Osteocyte (in vitro differentiated cells): ENCODE measurements at regions not wholly inside any gene's neighbourhood (a gene's known extent, or its start where the extent isn't known, plus 50 kb on each side); places are given as distances from the start of the nearest gene placed in this dataset.

Source experiments
- DNase-seq: peaks from one replicate; pipeline ENCODE4 v3.0.0; 2021; ENCODE audit warnings: mixed read lengths; ENCODE audit not compliant: unreplicated experiment; ENCODE audit errors: extremely low spot score
- H3K27ac Mint-ChIP-seq: one replicate; pipeline ENCODE4 v1.8.0; 2021; ENCODE audit warnings: mild to moderate bottlenecking, mixed read lengths; ENCODE audit not compliant: unreplicated experiment
- H3K27me3 Mint-ChIP-seq: one replicate; pipeline ENCODE4 v1.8.0; 2021; ENCODE audit warnings: mixed read lengths; ENCODE audit not compliant: unreplicated experiment
- H3K36me3 Mint-ChIP-seq: one replicate; pipeline ENCODE4 v1.8.0; 2021; ENCODE audit warnings: mixed read lengths; ENCODE audit not compliant: unreplicated experiment
- H3K4me1 Mint-ChIP-seq: one replicate; pipeline ENCODE4 v1.8.0; 2021; ENCODE audit warnings: mixed read lengths; ENCODE audit not compliant: unreplicated experiment
- H3K4me3 Mint-ChIP-seq: one replicate; pipeline ENCODE4 v1.8.0; 2021; ENCODE audit warnings: mild to moderate bottlenecking, moderate library complexity, mixed read lengths; ENCODE audit not compliant: unreplicated experiment
- H3K9me3 Mint-ChIP-seq: one replicate; pipeline ENCODE4 v1.8.0; 2021; ENCODE audit warnings: mixed read lengths; ENCODE audit not compliant: unreplicated experiment
- TF ChIP-seq, protein P1 (sequence below): fragments of 200-600 bp; sonication (generic); IDR thresholded peaks from 2 replicates; pipeline ENCODE4 v1.5.0; 2021; ENCODE audit warnings: antibody characterized with exemption, mild to moderate bottlenecking, moderate library complexity

DNA sequence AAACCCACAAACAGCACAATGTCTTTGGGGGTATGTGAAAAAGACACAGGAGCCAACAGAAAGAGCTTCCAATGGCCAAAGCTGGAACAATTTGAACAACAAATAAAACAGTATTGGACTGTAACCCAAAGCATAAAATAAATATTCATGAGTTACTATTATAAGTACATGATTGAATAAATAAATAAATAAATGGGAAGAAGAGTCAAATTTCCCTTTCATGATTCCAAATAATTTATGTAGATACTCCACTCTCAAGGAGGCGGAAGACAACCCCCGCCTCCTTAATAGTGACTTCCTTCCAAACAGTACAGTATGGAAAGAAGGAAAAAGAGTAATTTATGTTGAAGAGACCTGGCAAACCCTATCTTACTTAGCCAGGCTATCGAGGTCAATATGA lies 124.4 kb upstream of the P2RY1 start:
- no peaks in the 10 kb centered on the region for H3K36me3 Mint-ChIP-seq
- H3K4me3 Mint-ChIP-seq, result no peak overlapping the region

DNA sequence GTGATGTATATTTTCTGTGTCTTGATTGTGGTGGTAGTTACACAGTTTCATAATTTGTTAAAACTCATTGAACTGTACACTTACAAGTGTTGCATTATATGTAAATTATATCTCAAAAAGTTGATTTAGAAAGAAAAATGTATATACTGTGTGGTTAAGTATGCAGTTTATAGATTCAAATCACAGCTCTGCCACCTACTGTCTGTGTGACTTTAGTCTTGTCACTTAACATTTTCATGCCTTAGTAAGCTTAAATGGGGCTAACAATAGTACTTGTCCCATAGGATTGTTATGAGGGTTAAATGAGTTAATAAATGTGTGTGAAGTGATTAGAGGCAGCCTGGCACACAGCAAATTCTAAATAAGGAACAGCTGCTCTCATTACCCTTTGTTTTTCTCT lies 120.9 kb upstream of the P2RY1 start:
- H3K4me3 Mint-ChIP-seq, result no peak overlapping the region
- H3K4me1 Mint-ChIP-seq, result no peaks in the 10 kb centered on the region
- TF ChIP-seq, protein P1, sequence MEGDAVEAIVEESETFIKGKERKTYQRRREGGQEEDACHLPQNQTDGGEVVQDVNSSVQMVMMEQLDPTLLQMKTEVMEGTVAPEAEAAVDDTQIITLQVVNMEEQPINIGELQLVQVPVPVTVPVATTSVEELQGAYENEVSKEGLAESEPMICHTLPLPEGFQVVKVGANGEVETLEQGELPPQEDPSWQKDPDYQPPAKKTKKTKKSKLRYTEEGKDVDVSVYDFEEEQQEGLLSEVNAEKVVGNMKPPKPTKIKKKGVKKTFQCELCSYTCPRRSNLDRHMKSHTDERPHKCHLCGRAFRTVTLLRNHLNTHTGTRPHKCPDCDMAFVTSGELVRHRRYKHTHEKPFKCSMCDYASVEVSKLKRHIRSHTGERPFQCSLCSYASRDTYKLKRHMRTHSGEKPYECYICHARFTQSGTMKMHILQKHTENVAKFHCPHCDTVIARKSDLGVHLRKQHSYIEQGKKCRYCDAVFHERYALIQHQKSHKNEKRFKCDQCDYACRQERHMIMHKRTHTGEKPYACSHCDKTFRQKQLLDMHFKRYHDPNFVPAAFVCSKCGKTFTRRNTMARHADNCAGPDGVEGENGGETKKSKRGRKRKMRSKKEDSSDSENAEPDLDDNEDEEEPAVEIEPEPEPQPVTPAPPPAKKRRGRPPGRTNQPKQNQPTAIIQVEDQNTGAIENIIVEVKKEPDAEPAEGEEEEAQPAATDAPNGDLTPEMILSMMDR, result no peak
- H3K36me3 Mint-ChIP-seq, result no peaks in the 10 kb centered on the region
- no peak for DNase-seq
- no peak overlapping the region for H3K27ac Mint-ChIP-seq
- no peaks in the 10 kb centered on the region for H3K9me3 Mint-ChIP-seq
- peaks cover 11% of the 10 kb centered on the region for H3K27me3 Mint-ChIP-seq

More for the DNA sequence above, 124.4 kb upstream of the P2RY1 start:
- Mint-ChIP-seq H3K27ac (no peak overlapping the region), H3K4me1 (no peaks in the 10 kb centered on the region), H3K27me3 (peaks cover 5% of the 10 kb centered on the region), H3K9me3 (no peaks in the 10 kb centered on the region)
- TF ChIP-seq, protein P1, result no peak
- no peak for DNase-seq

DNA sequence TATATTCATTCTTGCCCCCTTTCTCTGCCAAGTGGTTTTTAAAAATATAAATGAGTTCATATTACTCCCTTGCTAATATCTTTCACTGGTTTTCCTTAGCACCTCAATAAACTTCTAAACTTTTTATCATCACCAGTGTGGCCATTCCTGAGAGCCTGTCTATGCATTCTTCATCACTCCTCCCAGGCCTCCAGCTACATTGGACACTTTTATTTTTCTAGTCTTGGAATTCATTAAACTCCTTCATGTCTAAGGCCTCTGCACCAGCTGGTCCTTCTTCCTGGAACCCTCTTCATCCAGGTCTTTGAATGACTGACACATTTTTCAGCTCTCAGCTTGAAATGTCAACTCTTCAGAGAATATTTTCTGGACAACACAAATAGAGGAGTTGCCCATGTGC lies 120.4 kb upstream of the P2RY1 start:
- peaks cover 11% of the 10 kb centered on the region for H3K27me3 Mint-ChIP-seq
- no peak for DNase-seq
- no peaks in the 10 kb centered on the region for H3K4me1 Mint-ChIP-seq
- H3K4me3 Mint-ChIP-seq, result no peak overlapping the region
- no peak overlapping the region for H3K27ac Mint-ChIP-seq
- TF ChIP-seq, protein P1, result no peak
- no peaks in the 10 kb centered on the region for H3K36me3 Mint-ChIP-seq
- H3K9me3 Mint-ChIP-seq, result no peaks in the 10 kb centered on the region

DNA sequence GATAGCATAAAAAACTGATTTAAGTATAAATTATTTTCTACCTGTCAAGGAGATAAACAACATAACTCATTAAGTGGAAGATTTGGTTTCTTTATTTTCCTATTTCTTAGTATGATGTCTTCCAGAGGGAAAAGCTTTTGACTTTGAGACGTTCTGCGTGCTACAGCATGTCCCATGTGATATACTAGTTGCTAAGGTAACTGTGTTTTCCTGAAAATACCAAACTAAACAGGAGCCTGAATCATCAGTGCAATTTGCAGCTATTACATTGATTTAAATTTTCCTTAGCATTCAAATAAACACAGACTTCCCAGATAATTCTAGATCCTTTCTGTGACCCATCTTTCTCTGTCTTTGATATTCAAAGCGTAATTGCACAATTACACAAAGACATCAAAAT lies 117.7 kb upstream of the P2RY1 start:
- Mint-ChIP-seq H3K4me1 (no peaks in the 10 kb centered on the region), H3K27ac (no peak overlapping the region), H3K4me3 (no peak overlapping the region), H3K9me3 (peaks cover 4% of the 10 kb centered on the region), H3K36me3 (no peaks in the 10 kb centered on the region), H3K27me3 (peaks cover 16% of the 10 kb centered on the region)
- TF ChIP-seq, protein P1, result no peak
- DNase-seq, result no peak

DNA sequence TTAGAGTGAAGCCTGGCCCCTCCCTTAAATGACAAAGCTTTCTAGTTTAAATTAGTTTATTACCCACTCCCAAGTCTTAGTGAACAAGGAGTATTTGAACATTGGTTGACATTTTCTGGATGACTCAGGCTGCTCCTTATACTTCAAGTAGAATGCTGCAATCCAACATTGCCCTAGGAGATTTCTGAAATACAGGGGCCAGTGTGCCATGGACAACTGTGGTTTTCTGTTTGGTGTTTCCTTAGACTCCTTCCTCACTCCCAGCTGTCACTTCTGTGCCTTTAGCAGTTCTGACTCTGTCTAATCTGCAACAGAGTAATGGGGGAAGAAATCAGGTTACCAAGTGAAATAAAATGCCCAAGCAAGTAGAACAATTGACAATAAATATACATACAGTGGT lies 116.1 kb upstream of the P2RY1 start:
- H3K4me3 Mint-ChIP-seq, result no peak overlapping the region
- H3K27ac Mint-ChIP-seq, result no peak overlapping the region
- no peaks in the 10 kb centered on the region for H3K36me3 Mint-ChIP-seq
- H3K27me3 Mint-ChIP-seq, result peaks cover 16% of the 10 kb centered on the region
- H3K4me1 Mint-ChIP-seq, result no peaks in the 10 kb centered on the region
- H3K9me3 Mint-ChIP-seq, result peaks cover 4% of the 10 kb centered on the region
- TF ChIP-seq, protein P1, result no peak
- no peak for DNase-seq
